KG1 (cell line): ENCODE measurements at regions not wholly inside any gene's neighbourhood (a gene's known extent, or its start where the extent isn't known, plus 50 kb on each side); places are given as distances from the start of the nearest gene placed in this dataset.

Experiments
- DNase-seq: peaks from one replicate; lab custom pipeline; 2025; lab: John Stamatoyannopoulos, UW

DNA sequence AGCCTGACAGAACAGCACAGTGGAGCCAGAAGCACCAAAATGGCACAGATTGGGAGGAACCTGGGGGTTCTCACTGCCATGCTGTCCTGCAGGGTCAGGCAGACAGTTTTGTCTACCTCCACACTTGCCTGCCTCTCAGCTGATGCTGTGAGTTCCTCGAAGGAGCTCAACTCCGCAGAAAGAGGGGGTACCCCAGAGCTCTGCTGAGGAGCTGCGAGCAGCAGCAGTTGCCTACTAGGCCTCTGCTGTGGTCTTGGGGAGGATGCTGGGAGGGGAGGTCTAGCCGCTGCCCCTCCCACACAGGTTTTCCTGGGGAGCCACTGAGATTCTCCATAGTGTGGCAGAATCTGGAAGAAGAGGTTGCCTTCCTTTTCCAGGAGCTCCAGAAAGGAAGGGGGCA, 192.5 kb downstream of the FOXD2 start:
- DNase-seq = no peak

DNA sequence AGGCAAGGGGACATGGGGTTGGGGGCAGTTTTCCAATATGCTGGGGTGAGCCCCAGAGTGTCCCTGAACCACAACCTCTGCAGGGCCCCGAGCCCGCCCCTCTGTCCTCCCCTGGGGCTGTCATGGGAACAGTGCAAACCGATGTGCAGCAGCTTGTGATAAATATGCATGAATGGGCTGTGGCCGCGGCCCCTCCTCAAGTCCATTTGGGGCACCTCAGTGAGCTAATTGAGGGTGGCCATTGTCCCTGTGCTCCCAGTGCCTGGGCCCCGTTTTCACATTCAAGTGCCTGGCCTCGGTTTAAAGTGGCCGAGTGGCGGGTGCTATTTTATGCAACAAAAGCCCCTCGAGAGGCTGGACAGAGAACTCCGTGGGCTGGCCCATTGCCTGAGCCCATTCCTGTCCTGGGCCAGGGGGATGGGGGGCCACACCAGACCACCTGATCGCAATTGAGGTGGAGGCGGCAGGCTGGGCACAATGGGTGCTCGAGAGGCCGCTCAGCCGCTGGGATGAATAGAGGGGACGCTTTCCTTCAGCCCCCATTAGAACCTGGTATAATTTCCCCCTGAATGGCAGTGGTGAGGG, 193.7 kb downstream of the FOXD2 start:
- no peak for DNase-seq

DNA sequence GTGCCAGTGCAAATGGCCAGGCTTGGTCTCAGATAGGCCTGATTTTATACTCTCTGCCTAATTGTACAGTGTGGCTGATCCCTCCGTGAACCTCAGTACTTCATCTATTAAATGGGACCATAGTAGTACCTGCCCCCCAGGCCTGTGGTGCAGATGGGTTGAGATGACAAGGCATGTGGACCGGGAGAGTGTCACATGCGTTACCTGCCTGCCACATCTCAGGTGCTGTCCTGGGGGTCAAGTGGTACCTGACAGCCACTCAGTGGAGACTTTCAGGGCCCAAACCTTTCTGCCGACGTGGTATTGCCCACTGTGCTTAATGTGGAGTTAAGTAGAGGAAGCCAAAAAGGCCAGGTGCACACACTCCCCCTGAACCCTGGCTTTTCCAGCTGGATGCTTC, 197.3 kb downstream of the FOXD2 start:
- DNase-seq = no peak

DNA sequence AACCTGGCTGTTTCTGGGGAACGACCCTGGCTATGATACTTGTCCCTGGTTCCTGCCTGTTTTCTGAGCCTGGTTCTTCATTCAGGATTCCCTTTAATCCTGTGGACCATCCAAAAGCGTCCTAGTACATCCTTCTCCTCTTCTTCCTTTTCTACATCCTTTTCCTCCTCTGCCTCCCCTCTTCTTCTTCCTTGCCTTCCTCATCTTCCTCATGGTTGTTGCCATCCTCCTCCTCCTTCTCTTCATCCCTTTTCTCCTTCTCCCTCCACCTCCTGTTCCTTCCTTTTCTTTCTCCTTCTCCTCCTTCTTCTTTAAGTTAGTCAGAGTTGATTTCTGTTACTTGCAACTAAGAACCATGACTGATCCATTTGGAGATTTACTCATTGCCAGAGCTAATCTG, 197.8 kb downstream of the FOXD2 start:
- no peak for DNase-seq

DNA sequence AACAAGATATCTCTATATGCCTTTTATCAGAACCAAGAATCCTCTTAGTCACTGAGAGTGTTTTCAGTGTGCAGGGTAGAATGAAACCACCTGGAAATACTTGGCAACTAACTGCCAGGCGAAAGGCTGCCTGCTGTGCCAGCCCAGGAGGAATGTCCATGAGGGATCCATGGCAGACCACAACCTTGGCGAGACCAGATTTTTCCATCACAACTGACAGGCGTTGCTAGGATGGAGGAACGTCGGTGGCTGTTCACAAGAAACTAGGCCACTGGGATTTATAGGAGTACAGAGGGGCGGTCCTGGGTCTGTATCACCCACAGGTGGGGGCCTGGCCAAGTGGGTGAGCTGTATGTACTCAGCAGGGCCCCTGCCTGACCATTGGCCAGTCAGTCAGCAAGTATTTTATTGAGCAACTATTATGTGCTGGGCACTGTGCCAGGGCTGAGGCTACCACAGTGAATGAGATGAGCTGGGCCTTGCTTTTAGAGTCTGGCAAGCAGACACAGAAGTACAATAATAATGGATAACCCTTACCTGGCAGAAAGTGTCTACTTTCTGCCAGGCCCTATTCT, 199.4 kb downstream of the FOXD2 start:
- DNase-seq = no peak

DNA sequence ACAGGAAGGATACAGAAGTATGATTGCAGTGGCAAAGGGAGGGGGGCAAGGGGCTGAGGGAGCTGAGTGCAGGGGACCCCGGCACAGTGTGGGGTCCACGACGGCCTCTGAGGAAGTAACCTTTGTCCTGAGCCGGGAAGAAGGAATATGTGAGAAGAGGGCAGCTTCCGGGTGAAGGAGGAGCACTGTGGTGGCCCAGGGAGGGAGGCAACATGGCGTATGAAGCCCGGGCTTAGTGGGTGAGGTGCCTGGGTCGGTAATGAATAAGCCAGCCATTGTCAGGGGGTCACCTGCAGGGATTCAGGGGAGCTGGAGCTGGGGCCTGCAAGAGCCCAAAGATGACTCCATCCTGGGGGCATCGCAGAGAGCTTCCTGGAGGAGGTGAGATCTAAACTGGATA, 200.4 kb downstream of the FOXD2 start:
- no peak for DNase-seq

DNA sequence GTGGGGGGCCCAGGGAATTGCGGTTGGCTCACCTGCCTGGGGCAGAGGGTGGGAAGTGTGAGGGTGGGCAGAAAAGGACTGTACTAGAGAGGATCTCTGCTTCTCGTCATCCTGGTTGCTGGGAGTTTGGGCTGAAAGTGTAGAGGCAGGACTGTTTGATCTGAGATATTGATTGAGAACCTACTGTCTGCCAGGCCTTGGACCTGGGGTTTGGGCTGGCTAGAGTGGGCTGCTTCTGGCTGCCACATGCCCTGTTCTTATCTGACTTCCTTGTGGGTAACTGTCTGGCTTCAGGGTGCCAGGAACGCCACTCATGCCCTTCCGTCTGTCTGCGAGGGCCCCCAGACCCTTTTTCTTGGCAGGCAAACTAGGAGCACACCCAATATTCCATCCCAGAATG, 200.9 kb downstream of the FOXD2 start:
- no peak for DNase-seq

DNA sequence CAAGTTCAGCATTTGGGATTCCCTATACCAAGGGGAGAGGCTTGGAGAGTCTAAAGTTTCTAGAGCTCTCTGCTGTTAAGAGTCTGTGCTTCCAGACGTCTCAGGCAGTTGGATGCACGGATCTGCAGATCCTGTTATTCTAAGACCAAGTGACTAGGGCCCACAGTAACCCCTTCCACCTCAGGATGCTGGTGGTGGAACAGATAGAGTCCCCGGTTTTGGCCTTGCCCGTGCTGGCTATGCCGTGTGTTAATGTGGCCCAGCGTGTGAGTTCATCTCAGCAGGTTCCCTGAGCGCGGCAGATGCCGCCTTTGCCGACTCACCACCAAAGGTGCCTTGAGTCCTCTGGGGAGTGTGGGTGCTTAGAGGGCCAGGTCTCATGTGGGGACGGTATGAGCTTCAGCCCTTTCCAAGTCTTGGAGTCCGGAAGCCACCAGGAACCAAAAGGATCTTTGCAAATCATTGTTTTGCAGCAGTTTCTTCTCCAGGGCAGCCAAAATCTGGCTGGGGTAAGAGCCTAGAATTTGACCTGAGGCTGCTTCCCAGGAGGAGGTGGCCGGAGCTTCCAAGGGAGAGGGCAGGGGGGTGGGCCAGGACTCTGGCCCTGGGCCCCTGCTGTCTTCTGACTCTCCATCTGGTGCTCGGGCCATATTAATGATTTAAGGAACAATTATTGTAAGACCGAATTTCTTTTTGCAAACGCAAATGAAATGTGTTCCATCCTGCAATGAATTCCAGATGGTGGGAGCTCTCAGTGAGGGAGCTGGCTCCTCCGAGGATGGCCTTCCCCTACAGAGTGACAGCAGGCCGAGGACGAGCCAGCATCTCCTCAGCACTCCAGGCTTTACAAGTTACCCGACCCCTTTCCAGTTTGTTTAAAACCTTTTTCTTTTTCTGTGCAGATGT, 205.7 kb downstream of the FOXD2 start:
- no peak for DNase-seq

DNA sequence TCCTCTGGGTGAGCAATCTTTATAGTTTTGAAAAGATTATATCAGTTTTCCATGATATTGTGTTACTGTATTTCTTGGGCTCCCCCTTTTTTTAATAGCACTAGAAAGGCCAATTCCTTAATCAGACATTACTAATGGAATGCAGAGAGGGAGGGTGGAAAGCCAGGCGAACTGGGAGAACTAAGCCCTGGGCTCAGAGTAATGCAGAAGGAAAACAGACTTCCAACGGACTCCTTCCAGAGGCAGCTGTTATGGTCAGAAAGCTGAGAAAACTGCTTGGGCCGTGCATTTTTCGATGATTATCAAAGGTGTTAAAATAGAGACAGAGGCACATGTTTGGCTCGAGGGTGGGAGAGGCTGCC, 206.3 kb downstream of the FOXD2 start:
- no peak for DNase-seq

DNA sequence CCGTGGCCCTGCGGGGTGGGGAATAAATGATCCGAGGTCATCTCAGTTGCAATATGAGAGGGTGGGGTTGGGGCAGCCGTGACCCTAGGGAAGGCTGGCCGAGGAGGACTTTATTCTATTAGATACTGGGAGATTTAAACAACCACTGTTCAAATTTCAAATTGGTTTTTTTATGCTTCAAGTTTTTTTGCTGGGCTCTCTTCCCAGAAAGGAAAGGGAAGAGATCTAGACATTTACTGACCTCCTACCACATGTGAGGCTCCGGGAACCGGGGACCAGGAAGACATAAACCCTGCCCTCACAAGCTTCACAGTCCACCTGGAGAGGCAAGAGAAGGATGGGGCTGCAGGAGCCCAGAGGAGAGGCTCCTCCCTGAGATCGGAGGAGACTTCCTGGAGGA, 207.3 kb downstream of the FOXD2 start:
- DNase-seq = no peak

DNA sequence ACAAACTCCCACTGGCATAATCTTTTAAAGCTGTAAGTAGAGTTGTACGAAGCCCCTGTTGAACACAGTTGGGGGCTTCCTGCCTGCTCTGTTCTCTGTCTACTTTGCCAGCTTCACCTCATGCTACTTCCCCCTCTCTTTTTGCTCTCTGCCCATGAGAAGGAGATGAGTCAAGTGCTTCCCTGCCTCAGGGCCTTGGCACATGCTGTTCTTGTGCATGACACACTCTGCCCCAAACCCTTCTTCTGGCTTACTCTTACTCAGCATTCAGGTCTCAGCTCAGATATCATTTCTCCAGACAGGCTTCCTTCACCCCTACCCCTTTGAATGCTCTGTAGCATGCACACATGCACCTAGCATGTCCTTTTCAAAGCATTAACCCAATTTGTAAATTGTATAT, 208.8 kb downstream of the FOXD2 start:
- no peak for DNase-seq

DNA sequence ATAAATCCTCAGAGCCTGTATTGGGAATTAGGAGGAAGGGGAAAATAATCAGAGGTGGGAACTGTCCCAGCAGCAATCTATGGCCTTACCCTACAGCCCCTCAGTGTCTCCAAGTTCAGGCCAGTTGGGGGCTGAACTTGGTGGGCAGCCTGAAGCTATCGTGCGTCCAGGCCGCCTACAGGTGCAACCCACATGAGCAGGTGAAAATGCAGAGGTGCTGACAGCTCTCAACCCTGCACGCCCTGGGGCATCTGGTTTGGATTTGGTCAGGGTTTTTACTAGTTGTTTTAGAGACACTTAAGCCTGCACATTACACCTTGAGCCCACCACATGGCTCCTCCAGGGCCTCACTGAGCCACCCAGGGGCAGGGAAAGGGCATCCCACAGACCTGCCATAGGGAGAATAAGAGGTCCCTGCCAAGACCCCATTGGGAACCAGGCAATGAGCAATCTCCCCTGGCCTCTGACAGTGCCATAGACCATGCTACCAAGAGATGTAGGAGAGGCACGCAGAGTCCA, 209.5 kb downstream of the FOXD2 start:
- DNase-seq = no peak

DNA sequence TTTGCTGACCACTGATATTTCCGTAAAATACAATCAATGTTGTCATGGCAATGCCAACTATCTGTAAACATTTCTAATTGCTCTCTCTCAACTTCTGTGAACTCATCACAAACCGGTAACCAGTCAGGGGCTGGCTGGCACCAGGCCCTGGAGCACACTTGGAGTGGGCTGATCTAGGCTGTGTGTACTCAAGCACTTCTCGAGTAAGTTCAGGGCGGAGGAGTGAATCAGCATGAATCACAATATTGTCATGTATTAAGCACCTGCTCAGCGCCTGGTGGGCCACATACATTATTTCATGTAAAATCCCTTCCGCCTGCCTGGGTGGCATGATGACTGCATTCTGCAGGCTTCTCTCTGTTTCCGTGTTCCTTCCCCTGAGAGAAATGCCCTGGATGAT, 212.4 kb downstream of the FOXD2 start:
- DNase-seq = no peak

DNA sequence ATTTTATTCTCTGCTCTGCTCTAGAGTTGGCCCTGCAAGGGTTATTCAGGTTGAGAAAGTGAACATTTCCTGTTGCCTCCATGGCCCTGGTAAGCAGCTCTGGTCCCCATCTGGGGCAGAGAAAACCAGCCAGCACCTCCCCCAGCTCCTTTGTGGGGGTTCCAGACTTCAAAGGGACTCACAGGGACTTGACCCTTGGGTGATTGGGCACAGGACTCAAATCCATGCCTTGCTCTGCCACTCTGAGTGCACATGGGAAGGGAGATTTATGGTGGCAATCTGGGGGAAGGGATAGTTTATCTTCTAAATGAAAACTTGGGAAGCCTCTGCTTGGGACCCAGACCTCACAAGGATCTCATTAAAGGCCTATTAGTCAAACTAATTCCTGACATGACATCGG, 212.8 kb downstream of the FOXD2 start:
- no peak for DNase-seq

DNA sequence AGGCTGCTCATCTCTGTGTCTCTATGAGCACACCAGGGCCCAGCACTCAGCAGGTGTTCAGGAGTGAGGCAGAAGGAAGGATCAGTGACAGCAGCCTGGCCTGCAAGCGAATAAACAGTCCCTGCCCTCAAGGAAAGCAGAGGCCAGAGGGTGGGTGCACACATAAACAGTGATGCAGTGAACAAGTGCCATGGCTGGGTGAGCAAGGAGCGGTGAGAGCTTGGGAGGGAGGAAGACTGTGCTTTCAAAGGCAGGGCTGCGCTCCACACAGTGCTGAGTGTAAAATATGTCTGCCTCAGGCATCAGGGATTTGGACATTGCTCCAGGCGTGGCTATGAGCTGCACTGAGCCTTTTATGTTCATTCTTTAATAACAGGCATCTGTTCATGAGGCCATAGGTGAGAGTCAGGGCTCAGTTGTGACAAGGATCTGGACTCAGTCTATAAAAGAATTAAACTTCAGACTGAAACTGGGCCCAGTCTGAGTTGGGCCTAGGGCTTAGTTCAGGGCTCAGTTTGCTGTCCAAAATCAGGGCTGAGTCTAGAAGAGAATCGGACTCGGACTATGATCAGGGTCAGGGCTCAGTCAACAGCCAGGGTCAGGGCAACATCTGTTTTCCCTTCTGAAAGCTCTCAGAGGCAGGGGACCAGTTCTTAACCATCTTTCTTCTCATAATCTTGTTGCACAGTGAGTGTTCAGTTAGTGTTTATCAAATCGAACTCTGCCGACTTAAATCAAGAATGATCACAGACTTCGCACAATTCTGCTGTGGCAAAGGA, 213.7 kb downstream of the FOXD2 start:
- no peak for DNase-seq

DNA sequence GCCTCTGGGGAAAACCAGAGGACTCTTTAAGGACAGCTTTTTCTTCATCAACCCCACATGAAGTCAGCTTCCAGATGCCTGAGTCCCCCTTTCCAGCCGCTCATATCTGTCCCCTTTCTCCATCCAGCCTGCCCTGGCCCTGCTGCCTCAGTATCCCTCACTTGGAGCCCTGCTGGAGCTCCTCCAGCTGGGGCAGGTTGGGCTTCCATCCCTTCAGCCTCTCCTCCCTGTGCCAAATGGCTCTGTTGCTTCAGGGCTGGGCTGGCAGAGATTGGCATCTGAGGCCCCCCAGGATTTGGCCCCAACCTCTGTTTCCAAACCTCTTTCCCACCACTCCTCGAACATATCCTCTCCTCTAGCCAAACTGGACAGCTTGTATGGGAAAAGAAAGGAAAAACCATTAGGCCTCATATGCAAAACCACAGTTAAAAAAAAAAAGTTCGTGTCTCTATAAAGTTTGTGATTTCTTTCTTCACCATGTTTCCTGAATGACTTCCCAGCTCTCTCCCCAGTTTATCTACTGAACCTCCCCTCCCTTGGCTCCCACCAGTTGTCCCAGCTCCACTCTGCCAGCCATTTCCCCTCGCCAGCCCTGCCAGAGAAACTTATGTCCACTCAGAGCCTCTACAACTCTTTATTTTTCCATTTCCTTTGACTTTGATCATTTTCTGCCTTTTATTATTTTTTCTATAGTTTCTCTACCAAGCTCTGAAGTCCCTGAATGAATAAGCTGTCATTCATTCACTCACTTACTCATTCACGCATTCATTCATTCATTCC, 217.9 kb downstream of the FOXD2 start:
- DNase-seq = no peak

DNA sequence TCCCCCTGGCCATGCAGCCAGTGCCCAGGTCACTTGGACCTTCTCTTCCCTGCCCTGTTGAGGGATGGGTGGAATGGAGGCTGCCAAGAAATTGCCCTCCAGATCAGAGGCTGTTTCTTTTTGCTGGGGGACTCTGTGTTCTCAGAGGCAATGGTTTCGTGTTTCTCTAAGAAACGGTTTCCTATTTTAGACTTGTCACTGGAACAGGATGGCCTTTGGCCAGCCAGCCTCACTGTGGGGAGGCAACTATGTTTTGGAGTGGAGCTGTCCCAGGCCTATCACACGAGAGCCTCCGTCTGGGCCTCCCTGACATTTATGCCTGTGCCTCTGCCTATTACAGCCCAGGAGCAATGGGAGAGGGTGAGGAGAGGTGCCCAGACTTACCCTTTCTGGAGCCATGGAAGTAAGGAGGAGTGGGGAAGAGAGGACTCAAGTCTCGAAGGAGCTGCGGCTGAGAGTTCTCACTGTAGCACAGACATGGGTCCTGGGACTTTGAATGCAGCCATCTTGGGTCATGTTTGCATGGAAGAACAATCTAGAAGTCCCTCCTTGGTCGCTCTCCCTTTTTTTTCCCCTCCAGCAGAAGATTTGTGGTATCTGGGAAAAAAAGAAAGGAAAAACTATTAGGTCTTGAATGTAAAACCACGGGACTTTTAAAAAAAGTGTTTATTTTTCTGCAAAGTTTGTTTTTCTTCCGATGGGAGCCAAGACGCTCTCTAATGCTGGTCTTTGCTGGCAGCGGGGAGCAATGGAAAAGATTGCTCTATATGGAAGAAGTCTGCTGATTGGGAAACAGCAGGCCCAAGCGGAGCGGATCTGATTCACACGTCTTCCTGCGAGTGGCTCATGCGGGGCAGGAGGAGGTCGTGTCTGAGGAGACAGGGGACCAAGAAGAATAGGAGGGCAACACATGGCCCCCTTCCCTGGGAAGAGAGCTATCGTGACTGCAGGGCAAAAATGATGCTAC, 219.2 kb downstream of the FOXD2 start:
- no peak for DNase-seq

DNA sequence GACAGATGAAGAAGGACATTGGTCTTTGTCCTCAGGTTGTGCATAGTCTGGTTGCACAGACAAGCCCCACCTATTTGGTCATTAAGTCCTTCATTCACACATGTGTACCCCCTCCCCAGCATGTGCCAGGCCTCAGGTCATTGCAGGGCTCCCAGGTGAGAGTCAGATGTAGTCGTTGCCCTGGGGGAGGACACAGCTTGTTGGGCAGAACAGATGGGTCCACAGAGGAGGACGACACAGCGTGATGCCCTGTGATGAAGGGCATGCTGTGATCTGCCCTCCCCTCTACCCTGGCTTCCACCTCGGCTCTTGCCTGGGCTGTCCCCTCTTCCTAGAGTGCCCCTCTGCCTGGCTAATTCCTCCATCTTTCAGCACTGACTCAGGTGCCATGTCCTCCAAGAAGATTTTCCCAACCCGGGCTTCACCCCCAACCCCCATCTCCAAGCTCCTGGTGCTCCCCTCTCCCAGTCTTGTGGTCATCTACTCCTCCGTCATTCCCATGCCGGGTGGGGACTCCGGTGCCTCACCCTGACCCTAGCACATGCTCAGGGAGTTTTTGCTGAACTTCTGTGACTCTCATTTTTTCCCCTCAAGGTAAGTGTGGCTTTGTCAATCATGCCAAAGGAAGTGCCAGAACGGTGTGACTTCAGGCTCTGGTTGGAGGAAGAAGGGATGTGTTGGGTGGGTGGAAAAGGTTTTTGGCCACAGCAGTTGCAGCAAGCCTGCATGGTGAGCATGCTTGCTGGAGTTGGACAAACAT, 220.5 kb downstream of the FOXD2 start:
- DNase-seq = no peak

DNA sequence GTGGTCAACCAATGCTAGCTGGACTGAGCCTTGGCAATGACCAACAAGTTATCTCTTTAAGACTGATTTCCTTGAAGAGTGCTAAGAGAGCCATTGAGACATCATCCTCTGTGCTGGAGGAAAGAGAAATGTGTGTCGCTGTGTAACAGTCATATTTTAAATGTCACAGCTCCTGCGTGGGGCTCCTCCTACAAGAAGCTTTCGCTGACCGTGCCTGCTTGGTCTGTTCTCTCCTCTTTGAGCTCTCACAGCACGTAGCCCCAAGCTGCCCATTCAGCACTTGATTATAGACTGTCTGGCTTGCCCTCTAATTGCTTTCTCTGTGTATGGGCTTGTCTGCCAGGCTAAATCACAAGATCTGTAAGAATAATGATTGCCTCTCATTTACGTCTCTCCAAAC, 221.3 kb downstream of the FOXD2 start:
- DNase-seq = no peak

DNA sequence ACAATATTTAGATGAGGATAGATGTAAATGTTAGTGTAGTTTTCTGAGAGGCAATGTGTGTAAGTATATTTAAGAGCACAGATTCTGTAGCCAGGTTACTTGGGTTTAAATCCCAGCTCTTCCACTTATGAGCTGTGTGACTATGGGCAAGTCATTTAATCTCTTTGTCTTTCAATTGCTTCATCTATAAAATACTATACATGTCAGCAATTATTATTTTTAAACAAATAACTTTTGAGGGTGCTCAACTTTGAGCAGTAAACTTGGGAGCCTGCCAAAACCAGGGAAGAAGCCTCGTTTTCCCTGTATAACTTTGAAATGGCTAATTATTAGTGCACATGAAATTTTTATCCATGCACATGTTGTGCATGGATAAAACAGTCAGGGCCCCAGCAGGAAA, 222.8 kb downstream of the FOXD2 start:
- DNase-seq = no peak
